IPS-15b (cell line): ENCODE measurements at regions not wholly inside any gene's neighbourhood (a gene's known extent, or its start where the extent isn't known, plus 50 kb on each side); places are given as distances from the start of the nearest gene placed in this dataset.
A peak's percentile ranks its signal among the peaks of the same experiment; 100 is the strongest.

Experiments
- H3K27me3 ChIP-seq: one replicate; pipeline ENCODE4 v1.6.1; 2013; ENCODE audit warnings: low read length; ENCODE audit not compliant: control insufficient read depth, insufficient read depth
- H3K36me3 ChIP-seq: one replicate; pipeline ENCODE4 v1.6.1; 2013; ENCODE audit warnings: low read length; ENCODE audit not compliant: control insufficient read depth, insufficient read depth
- H3K4me1 ChIP-seq: one replicate; pipeline ENCODE4 v1.6.1; 2013; ENCODE audit warnings: mild to moderate bottlenecking, low read length; ENCODE audit not compliant: control insufficient read depth, insufficient read depth
- H3K4me3 ChIP-seq: one replicate; pipeline ENCODE4 v1.5.1; 2013; ENCODE audit warnings: low read depth, low read length
- H3K9ac ChIP-seq: one replicate; pipeline ENCODE4 v1.6.1; 2013; ENCODE audit warnings: low read depth, mild to moderate bottlenecking, low read length
- H3K9me3 ChIP-seq: one replicate; pipeline ENCODE4 v1.6.1; 2013; ENCODE audit warnings: mild to moderate bottlenecking, low read length; ENCODE audit not compliant: control insufficient read depth, insufficient read depth

- no peaks in the 10 kb centered on the region for H3K9me3 ChIP-seq
- H3K9ac ChIP-seq: no peak overlapping the region
- no peak overlapping the region for H3K4me3 ChIP-seq
- no peaks in the 10 kb centered on the region for H3K27me3 ChIP-seq
- no peaks in the 10 kb centered on the region for H3K36me3 ChIP-seq
- peaks cover 9% of the 10 kb centered on the region for H3K4me1 ChIP-seq
Observed at GRCh38 chr11:112806256-112806655, 155.0 kb upstream of the NCAM1 start.

GRCh38 chr11:112806876-112807275 is 154.3 kb upstream of the NCAM1 start:
- Histone ChIP-seq H3K27me3 (no peaks in the 10 kb centered on the region), H3K4me1 (peaks cover 9% of the 10 kb centered on the region), H3K36me3 (no peaks in the 10 kb centered on the region), H3K9me3 (no peaks in the 10 kb centered on the region), H3K4me3 (no peak overlapping the region), H3K9ac (no peak overlapping the region)

GRCh38 chr11:112809429-112809828 is 151.8 kb upstream of the NCAM1 start:
- Histone ChIP-seq H3K4me1 (peaks cover 9% of the 10 kb centered on the region), H3K4me3 (no peak overlapping the region), H3K9me3 (no peaks in the 10 kb centered on the region), H3K9ac (no peak overlapping the region), H3K27me3 (no peaks in the 10 kb centered on the region), H3K36me3 (no peaks in the 10 kb centered on the region)

- H3K9me3 ChIP-seq: no peaks in the 10 kb centered on the region
- H3K4me3 ChIP-seq: no peak overlapping the region
- no peaks in the 10 kb centered on the region for H3K36me3 ChIP-seq
- peaks cover 9% of the 10 kb centered on the region for H3K4me1 ChIP-seq
- no peaks in the 10 kb centered on the region for H3K27me3 ChIP-seq
- no peak overlapping the region for H3K9ac ChIP-seq
Observed at GRCh38 chr11:112810951-112811350, 150.3 kb upstream of the NCAM1 start.

GRCh38 chr11:112811783-112812182 is 149.4 kb upstream of the NCAM1 start:
- Histone ChIP-seq H3K27me3 (no peaks in the 10 kb centered on the region), H3K9ac (no peak overlapping the region), H3K36me3 (no peaks in the 10 kb centered on the region), H3K4me1 (peaks cover 6% of the 10 kb centered on the region), H3K9me3 (no peaks in the 10 kb centered on the region), H3K4me3 (no peak overlapping the region)

- H3K27me3 ChIP-seq: no peaks in the 10 kb centered on the region
- H3K4me3 ChIP-seq: no peak overlapping the region
- no peaks in the 10 kb centered on the region for H3K36me3 ChIP-seq
- H3K9ac ChIP-seq: no peak overlapping the region
- peaks cover 3% of the 10 kb centered on the region for H3K4me1 ChIP-seq
- H3K9me3 ChIP-seq: no peaks in the 10 kb centered on the region
Observed at GRCh38 chr11:112812729-112813128, 148.5 kb upstream of the NCAM1 start.

- Histone ChIP-seq H3K36me3 (no peaks in the 10 kb centered on the region), H3K9ac (no peak overlapping the region), H3K4me3 (no peak overlapping the region), H3K9me3 (no peaks in the 10 kb centered on the region), H3K27me3 (no peaks in the 10 kb centered on the region), H3K4me1 (no peaks in the 10 kb centered on the region)
Observed at GRCh38 chr11:112814168-112814567, 147.1 kb upstream of the NCAM1 start.

GRCh38 chr11:112817376-112817775 is 143.8 kb upstream of the NCAM1 start:
- no peaks in the 10 kb centered on the region for H3K36me3 ChIP-seq
- H3K27me3 ChIP-seq: no peaks in the 10 kb centered on the region
- H3K9ac ChIP-seq: no peak overlapping the region
- no peak overlapping the region for H3K4me3 ChIP-seq
- H3K4me1 ChIP-seq: peaks cover 7% of the 10 kb centered on the region
- H3K9me3 ChIP-seq: no peaks in the 10 kb centered on the region

GRCh38 chr11:112822478-112823274 is 138.5 kb upstream of the NCAM1 start:
- H3K9ac ChIP-seq: no peak overlapping the region
- no peaks in the 10 kb centered on the region for H3K36me3 ChIP-seq
- no peaks in the 10 kb centered on the region for H3K27me3 ChIP-seq
- no peaks in the 10 kb centered on the region for H3K9me3 ChIP-seq
- peaks cover 25% of the 10 kb centered on the region for H3K4me1 ChIP-seq
- peak overlapping the region; percentile 16 for H3K4me3 ChIP-seq

- Histone ChIP-seq H3K27me3 (no peaks in the 10 kb centered on the region), H3K9ac (no peak overlapping the region), H3K4me3 (no peak overlapping the region), H3K36me3 (no peaks in the 10 kb centered on the region), H3K4me1 (peaks cover 25% of the 10 kb centered on the region), H3K9me3 (no peaks in the 10 kb centered on the region)
Observed at GRCh38 chr11:112826026-112826425, 135.2 kb upstream of the NCAM1 start.

GRCh38 chr11:112826788-112827187 is 134.4 kb upstream of the NCAM1 start:
- Histone ChIP-seq H3K27me3 (no peaks in the 10 kb centered on the region), H3K4me3 (no peak overlapping the region), H3K9me3 (no peaks in the 10 kb centered on the region), H3K36me3 (no peaks in the 10 kb centered on the region), H3K4me1 (peaks cover 23% of the 10 kb centered on the region), H3K9ac (no peak overlapping the region)

GRCh38 chr11:112828421-112828820 is 132.8 kb upstream of the NCAM1 start:
- Histone ChIP-seq H3K4me3 (no peak overlapping the region), H3K27me3 (no peaks in the 10 kb centered on the region), H3K9ac (no peak overlapping the region), H3K9me3 (no peaks in the 10 kb centered on the region), H3K4me1 (peaks cover 11% of the 10 kb centered on the region), H3K36me3 (no peaks in the 10 kb centered on the region)
